Muscle layer of duodenum (tissue), 2 donors: ENCODE measurements at regions not wholly inside any gene's neighbourhood (a gene's known extent, or its start where the extent isn't known, plus 50 kb on each side); places are given as distances from the start of the nearest gene placed in this dataset.

Experiments used
- H3K27ac ChIP-seq: one replicate; pipeline ENCODE4 v1.7.0; 2013; ENCODE audit warnings: mild to moderate bottlenecking, low read length
- H3K27me3 ChIP-seq: one replicate; pipeline ENCODE4 v1.7.0; 2013; ENCODE audit warnings: low read depth, mild to moderate bottlenecking, control low read depth, low read length
- H3K36me3 ChIP-seq, 2 donors: one replicate each; pipeline ENCODE4 v1.7.0; 2013; ENCODE audit warnings: low read length in 2 of 2, control low read depth in 1 of 2, mild to moderate bottlenecking in 1 of 2; ENCODE audit not compliant: insufficient read depth in 2 of 2, control insufficient read depth in 1 of 2
- H3K4me1 ChIP-seq, 2 donors: one replicate each; pipeline ENCODE4 v1.7.0; 2013; ENCODE audit warnings: low read length in 2 of 2, mild to moderate bottlenecking in 2 of 2, control low read depth in 1 of 2, moderate library complexity in 1 of 2; ENCODE audit not compliant: insufficient read depth in 2 of 2, control insufficient read depth in 1 of 2
- H3K4me3 ChIP-seq, 2 donors: one replicate each; pipeline ENCODE4 v1.7.0; 2013; ENCODE audit warnings: low read length in 2 of 2, low read depth in 1 of 2, mild to moderate bottlenecking in 1 of 2
- H3K9me3 ChIP-seq, 2 donors: one replicate each; pipeline ENCODE4 v1.7.0; 2013; ENCODE audit warnings: low read length in 2 of 2, control low read depth in 1 of 2, mild to moderate bottlenecking in 1 of 2; ENCODE audit not compliant: control insufficient read depth in 1 of 2
- donor health status: healthy.

DNA sequence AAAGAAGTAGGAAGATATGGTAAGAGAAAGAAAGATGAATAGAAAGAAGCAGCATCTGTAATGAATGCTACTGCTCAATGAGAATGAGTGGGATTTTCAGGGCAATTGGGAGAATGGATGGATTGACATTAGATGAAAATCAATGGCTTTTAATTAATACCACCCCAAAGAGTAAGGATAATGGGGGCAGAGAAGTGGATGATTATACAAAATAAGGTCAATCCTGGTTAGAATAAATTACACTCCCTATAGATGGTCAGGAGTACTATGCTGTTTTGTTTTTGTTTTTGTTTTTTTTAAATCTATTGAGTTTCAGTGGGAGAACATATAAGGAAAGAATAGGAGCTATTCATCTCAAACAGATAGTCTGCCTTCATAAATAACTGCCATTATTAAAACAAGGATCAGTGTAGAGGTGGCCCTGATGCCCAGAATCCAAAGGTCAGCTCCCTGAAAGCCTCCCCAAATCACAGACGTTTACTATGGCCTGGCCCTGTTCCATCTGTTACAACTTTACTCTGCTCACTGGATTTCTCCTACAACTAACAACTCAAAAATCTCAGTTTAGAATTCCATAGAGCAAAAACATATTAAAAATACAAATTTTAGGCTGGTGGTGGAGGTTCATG, 535.4 kb upstream of the NRSN1 start:
- Histone ChIP-seq H3K4me1 (no peaks in the 10 kb centered on the region), H3K36me3 (no peaks in the 10 kb centered on the region), H3K4me3 (no peak overlapping the region), H3K9me3 (no peaks in the 10 kb centered on the region), H3K27ac (no peak overlapping the region), H3K27me3 (no peaks in the 10 kb centered on the region)

DNA sequence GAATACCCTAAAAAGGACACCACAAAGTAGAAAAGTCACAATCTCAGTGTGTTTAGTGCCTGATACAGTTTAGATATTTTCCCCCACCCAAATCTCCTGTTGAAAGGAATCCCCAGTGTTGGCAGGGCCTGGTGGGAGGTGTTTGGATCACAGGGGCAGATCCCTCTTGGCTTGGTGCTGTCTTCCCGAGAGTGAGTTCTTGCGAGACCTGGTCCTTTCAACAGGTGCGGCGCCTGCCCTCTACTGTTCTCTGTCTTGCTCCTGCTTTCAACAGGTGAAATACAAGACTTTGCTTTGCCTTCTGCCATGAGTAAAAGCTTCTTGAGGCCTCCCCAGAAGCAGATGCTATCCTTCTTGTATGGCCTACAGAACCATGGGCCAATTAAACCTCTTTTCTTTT, 534.3 kb upstream of the NRSN1 start:
- Histone ChIP-seq H3K27ac (no peak overlapping the region), H3K4me1 (no peaks in the 10 kb centered on the region), H3K9me3 (no peaks in the 10 kb centered on the region), H3K4me3 (no peak overlapping the region), H3K27me3 (no peaks in the 10 kb centered on the region), H3K36me3 (no peaks in the 10 kb centered on the region)

DNA sequence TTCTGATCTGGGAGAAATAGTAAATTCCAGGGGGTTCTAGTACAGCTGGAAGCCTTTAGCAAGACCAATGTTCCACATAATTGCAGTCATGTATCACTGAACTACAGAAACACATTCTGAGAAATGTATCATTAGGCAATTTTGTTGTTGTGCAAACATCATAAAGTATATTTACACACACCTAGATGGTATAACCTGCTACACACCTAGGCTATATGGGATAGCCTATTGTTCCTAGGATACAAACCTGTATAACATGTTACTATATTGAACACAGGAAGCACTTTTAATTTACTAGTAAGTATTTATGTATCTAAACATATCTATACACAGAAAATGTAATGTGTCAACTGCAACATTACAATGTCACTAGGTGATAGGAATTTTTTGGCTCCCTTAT, 525.9 kb upstream of the NRSN1 start:
- H3K27ac ChIP-seq: no peak overlapping the region
- H3K4me1 ChIP-seq: no peaks in the 10 kb centered on the region
- no peak overlapping the region for H3K4me3 ChIP-seq
- no peaks in the 10 kb centered on the region for H3K36me3 ChIP-seq
- H3K9me3 ChIP-seq: peaks cover 0 to 4% of the 10 kb centered on the region in 2 donors
- H3K27me3 ChIP-seq: no peaks in the 10 kb centered on the region

DNA sequence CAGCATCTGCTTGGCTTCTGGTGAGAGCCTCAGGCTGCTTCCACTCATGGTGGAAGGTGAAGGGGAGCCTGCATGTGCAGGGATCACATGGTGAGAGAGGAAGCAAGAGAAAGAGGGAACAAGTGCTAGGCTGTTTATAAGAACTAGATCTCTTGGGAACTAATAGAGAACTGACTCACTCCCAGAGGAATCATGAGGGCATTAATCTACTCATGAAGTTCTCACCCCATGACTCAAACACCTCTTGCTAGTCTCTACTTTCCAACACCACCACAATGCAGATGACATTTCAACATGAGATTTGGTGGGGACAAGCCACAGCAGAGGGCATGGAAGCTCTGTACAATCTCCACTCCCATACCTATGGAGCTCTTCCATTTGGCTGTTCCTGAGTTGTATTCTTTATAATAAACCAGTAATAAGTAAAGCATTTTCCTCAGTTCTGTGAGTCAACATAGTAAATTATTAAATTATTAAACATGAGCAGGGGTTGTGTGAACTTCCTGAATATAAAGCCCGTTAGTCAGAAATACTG, 524.1 kb upstream of the NRSN1 start:
- no peaks in the 10 kb centered on the region for H3K4me1 ChIP-seq
- no peak overlapping the region for H3K27ac ChIP-seq
- H3K27me3 ChIP-seq: no peaks in the 10 kb centered on the region
- H3K9me3 ChIP-seq: peaks cover 0 to 6% of the 10 kb centered on the region in 2 donors
- H3K4me3 ChIP-seq: no peak overlapping the region
- no peaks in the 10 kb centered on the region for H3K36me3 ChIP-seq

DNA sequence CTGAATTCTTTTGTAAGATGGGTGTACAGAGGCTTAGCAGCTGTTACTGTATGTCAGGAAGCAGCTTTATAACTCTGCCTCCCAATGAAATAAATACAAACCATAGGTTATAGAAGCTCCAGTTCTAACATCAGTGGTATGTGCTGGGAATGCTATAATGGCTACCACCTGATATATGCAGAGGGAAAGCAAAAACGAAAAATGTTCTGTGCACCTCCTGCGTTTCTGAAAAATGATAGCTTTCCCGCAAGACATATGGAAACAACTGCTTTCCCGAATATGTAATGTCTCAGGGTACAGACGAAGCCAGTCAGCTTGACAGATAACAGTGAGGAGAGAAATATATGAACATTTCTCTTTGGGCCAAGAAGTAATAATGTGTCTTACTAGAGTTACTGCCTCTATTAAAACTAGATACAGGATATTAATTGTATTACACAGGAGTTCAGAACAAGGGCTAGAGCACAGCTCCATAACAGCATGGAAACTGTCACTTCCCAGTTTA, 517.0 kb upstream of the NRSN1 start:
- Histone ChIP-seq H3K27ac (no peak overlapping the region), H3K27me3 (no peaks in the 10 kb centered on the region), H3K4me3 (no peak overlapping the region), H3K4me1 (no peaks in the 10 kb centered on the region), H3K36me3 (no peaks in the 10 kb centered on the region), H3K9me3 (peaks cover 0 to 6% of the 10 kb centered on the region in 2 donors)

DNA sequence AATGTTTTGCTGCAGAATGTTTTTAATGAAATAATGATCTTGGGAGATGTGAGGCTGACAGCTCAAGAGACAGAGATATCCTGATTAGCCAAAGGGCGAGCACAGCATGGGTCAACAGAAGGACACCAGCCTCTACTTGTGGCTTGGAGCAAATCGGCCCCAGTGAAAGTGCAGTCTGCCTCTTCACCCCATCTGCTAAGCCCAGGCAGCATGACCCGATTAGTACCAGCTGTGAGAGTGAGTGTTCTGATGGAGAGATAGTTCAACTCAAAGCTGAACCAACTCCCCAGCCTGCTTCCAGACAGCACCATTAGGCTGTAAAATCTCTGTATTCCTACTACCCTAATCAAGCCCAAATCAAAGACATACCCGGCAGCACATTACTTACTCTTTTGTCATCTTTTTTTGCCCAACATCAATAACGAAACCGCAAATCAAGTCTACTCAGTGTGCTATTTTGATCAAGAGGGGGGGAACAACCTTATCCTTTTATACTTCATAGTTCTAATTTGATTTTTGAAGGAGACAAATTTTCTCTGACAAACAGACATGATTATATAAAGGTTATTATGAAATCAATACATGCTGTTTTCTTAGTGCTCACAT, 514.1 kb upstream of the NRSN1 start:
- Histone ChIP-seq H3K36me3 (no peaks in the 10 kb centered on the region), H3K27me3 (no peaks in the 10 kb centered on the region), H3K27ac (no peak overlapping the region), H3K9me3 (no peaks in the 10 kb centered on the region), H3K4me3 (no peak overlapping the region), H3K4me1 (no peaks in the 10 kb centered on the region)

DNA sequence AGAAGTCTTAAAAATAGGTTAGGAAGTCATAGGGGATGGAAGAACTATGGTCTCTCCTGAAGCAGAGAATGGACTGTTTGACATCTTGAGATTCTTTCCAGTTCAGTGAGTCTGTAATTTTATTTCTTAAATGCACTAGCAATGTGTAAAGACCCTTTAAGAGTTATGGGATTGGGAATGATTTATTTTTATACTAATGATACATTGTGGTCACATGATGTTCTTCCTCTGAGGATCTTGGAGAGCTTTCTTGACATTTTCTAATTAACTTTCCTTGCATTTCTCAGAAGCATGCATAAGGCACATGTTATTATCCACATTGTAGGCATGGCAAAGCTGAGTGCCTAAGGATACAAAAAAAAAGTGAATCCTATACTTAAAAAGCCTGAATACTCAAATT, 507.6 kb upstream of the NRSN1 start:
- no peaks in the 10 kb centered on the region for H3K4me1 ChIP-seq
- no peaks in the 10 kb centered on the region for H3K36me3 ChIP-seq
- H3K9me3 ChIP-seq: no peaks in the 10 kb centered on the region
- H3K4me3 ChIP-seq: no peak overlapping the region
- no peak overlapping the region for H3K27ac ChIP-seq
- H3K27me3 ChIP-seq: no peaks in the 10 kb centered on the region

DNA sequence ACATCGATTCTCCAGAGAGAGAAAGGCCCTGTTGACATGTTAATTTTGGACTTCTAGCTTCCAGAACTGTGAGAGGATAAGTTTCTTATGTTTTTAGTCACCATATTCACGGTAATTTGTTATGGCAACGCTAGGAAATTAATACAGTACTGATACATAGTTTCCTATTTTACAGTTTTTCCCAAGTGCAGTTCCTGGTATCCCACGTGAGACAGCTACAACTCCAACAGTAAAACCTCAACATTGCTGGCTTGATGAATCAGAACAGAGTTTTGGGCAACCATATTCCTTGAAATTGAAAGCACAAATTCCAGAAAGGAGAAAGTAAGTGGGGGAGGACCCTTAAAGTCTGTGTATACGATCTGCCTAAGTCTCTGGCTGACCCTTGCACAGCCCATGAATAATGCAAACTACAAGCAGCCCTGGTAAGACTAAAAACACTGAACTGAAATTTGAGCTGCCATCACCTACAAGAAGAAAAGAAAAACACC, 505.1 kb upstream of the NRSN1 start:
- no peak overlapping the region for H3K27ac ChIP-seq
- H3K9me3 ChIP-seq: no peaks in the 10 kb centered on the region
- no peaks in the 10 kb centered on the region for H3K4me1 ChIP-seq

DNA sequence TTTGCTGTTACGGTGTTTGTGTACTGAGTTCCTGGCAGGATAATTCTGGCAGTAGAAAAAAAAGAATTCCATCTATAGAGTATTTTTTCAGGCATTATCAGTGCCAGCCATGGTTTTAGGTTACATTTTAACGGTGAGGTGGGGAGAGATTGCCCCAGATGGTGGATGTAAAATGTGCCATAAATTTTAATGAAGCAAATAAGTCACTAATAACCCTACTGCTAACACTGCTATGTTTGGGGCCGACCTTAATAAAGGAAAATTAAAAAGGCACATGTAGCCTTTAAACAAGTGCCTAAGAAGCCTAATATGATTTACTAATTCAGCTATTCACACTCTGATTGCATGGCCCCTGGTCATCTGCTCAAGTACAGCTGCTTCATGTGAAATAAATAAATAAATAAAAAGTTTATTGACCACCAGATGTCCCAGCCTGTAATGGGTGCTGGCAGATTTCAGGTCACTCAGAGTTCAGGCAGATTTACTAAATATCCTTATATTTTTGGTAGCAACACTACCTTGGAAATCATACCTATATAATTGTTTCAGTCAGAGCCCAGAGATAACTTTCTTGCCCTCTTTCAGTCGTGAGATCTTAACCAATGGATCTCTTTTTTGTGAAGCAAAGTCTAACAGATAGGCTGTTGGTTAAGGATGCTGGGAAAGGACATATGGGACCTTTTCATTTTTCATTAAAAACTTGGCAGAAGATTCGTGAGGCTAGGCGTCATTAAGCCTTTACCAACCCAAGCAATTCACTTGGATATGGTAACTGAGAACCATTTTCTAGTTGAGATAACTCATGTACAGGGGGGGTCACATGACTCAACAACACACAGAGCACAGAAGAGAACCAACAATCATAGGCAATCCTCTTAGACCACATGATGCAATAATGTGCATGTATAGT, 495.0 kb upstream of the NRSN1 start:
- H3K27ac ChIP-seq: no peak overlapping the region
- no peaks in the 10 kb centered on the region for H3K27me3 ChIP-seq
- H3K36me3 ChIP-seq: no peaks in the 10 kb centered on the region
- H3K4me1 ChIP-seq: no peaks in the 10 kb centered on the region
- no peak overlapping the region for H3K4me3 ChIP-seq
- no peaks in the 10 kb centered on the region for H3K9me3 ChIP-seq

More for the DNA sequence above, 505.1 kb upstream of the NRSN1 start:
- Histone ChIP-seq H3K4me3 (no peak overlapping the region), H3K36me3 (no peaks in the 10 kb centered on the region), H3K27me3 (no peaks in the 10 kb centered on the region)

DNA sequence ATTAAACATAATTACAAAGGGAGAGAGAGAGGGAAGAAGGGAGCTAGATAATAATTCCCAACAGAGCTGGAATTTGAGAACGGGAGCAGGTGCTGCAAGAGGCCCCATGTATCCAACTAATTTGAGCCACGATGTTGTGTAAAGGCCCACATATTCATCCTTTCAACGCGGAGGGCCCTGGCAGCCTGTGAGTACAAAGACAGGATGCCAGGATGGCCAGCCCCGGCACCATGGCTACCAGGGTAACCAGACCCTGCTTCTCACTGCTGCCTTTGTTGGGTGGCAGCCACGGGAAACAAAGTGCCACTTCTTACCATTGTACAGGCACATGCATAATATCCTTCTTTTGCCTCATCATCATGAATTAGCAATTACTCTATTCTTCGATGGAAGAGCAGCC, 492.0 kb upstream of the NRSN1 start:
- H3K36me3 ChIP-seq: no peaks in the 10 kb centered on the region
- no peaks in the 10 kb centered on the region for H3K4me1 ChIP-seq
- H3K4me3 ChIP-seq: no peak overlapping the region
- H3K9me3 ChIP-seq: no peaks in the 10 kb centered on the region
- H3K27me3 ChIP-seq: no peaks in the 10 kb centered on the region
- no peak overlapping the region for H3K27ac ChIP-seq

DNA sequence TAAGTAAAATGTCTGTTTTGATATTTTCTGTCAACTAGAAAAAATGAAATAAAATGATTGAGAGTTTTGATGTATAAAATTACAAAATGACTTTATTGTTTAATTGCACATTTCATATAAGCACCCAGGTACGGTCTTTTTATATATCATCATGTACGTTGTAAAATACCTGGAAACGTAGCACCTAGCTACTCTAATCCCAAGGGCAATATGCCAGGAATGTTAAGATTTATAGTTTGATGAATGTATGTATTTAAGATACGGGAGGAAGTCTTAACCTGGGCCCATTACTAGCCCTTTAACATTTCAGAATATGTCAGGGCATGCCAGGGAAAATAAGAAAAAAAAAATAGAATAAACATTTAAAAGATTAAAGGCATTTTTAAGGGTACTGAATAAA, 490.9 kb upstream of the NRSN1 start:
- Histone ChIP-seq H3K4me3 (no peak overlapping the region), H3K36me3 (no peaks in the 10 kb centered on the region), H3K27me3 (no peaks in the 10 kb centered on the region), H3K27ac (no peak overlapping the region), H3K9me3 (no peaks in the 10 kb centered on the region), H3K4me1 (no peaks in the 10 kb centered on the region)
